H1 (cell line): ENCODE measurements at regions not wholly inside any gene's neighbourhood (a gene's known extent, or its start where the extent isn't known, plus 50 kb on each side); places are given as distances from the start of the nearest gene placed in this dataset.

Source experiments
- E2F6 ChIP-seq: IDR thresholded peaks from 2 replicates; pipeline ENCODE4 v1.6.1; 2012; ENCODE audit warnings: inconsistent platforms
- RNF2 ChIP-seq: fragments of 200-900, 300-1000 bp; sonication (generic); IDR thresholded peaks from 2 replicates; pipeline ENCODE4 v1.7.1; 2016; ENCODE audit warnings: borderline replicate concordance, low read depth, mild to moderate bottlenecking, antibody characterized with exemption, low read length; ENCODE audit not compliant: poor library complexity, severe bottlenecking; ENCODE audit errors: missing control alignments

GRCh38 chr6:188821-189655 is 103.2 kb upstream of the DUSP22 start (continued):
- no peak for TF ChIP-seq E2F6
- TF ChIP-seq RNF2, result no peak
- TF ChIP-seq, all 59 proteins: peak for 12
